Stimulated activated CD8-positive, alpha-beta memory T cell treated with anti-CD3 and anti-CD28 coated beads, Interleukin-4, amount 100 ng/mL, for 24 hours (primary cell): ENCODE measurements at regions not wholly inside any gene's neighbourhood (a gene's known extent, or its start where the extent isn't known, plus 50 kb on each side); places are given as distances from the start of the nearest gene placed in this dataset.

Source experiments
- DNase-seq: peaks from one replicate; pipeline ENCODE4 v3.0.0-alpha.2; 2020; ENCODE audit warnings: low read depth

- DNase-seq, result no peak
These were observed 651.6 kb downstream of the NPHP4 start for GRCh38 chr1:5340560-5341130.

GRCh38 chr1:5338466-5338865 is 653.8 kb downstream of the NPHP4 start:
- no peak for DNase-seq

GRCh38 chr1:5333291-5333690 is 658.9 kb downstream of the NPHP4 start:
- no peak for DNase-seq

- no peak for DNase-seq
These were observed 661.1 kb downstream of the NPHP4 start for GRCh38 chr1:5331101-5331500.

DNA sequence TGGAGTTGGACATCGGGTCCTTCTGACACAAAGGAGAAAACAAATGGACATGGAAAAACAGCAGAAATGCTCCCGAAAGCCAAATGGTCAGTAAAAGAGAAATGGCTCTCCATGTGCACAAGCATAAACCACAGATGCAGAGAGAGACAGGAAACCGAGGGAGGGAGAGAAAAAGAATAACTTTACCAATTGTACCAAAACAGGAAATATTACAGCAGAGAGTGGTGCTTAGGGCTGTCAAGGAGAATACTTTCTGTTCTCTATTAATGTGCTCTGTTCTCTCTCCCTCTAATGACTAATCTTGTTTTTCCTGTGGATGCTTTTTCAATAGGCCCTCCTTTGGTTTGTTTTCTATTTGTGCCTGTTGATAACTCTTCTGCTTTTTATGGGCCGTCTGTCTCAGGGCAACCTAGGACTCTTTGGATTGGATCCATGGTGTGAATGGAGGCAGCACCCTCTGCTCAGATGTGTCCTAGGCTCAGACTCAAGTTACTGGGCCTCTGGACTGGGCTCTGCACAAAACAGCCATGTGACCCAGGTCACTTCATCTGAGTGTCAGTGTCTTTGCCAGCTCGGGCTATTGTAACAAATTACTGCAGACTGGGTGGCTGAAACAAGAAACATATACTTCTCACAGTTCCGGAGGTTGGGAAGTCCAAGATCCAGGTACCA is 663.0 kb downstream of the NPHP4 start:
- DNase-seq, result no peak

DNA sequence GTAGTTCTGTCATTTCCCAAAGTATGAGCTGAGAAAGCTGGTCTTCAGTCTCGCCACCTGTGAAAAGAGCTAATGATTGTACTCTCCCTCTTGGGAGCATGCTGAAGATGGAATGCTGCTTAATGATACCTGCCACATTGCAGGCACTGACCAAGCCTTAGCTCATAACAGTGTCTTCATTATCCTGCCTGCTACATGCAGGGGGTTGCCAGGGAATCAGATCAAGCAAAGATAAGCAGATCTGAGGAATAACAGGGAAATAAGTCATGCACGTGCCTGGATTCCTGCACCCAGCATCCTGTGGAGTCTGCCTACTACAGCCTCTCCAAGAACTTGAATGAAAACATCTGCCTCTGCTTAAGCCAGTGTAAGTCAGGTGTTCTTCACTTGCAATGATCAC is 667.3 kb downstream of the NPHP4 start:
- no peak for DNase-seq

GRCh38 chr1:5318143-5318816 is 663.9 kb downstream of the AJAP1 start:
- no peak for DNase-seq

GRCh38 chr1:5317391-5317790 is 663.0 kb downstream of the AJAP1 start:
- no peak for DNase-seq

- no peak for DNase-seq
These were observed 658.5 kb downstream of the AJAP1 start for GRCh38 chr1:5312862-5313261.

GRCh38 chr1:5312293-5312674 is 657.9 kb downstream of the AJAP1 start:
- no peak for DNase-seq

DNA sequence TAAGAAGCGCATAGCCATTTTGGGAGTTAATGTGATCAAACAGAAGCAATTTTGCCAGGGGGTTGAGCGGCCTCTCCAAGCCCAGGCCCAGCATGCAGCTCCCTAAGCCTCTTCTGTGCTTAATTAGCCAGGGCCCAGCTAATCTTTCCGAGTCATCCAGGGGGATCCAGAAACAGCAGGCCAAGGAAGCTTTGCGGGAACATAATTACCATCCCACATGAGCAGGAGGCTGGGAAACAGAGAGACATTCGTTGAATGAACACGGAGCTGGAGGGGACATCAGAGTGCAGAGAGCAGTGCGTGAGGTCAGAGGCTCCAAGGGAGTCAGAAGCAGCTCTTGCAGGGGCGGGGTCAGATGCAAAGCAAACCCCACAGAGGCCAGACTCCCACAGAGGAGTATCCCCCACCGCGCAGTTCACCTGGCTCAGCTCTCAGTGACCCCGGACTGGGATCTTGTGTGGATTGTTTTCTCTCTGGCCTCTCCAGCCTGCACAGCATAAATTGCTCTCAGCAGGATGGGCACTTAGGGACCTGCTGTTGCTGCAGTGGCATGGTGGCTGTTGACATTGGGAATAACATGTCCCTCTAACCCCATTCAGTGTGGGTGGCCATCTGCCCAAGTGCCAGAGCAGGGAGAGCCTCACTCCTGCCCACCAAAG is 657.4 kb downstream of the AJAP1 start:
- DNase-seq, result no peak

DNA sequence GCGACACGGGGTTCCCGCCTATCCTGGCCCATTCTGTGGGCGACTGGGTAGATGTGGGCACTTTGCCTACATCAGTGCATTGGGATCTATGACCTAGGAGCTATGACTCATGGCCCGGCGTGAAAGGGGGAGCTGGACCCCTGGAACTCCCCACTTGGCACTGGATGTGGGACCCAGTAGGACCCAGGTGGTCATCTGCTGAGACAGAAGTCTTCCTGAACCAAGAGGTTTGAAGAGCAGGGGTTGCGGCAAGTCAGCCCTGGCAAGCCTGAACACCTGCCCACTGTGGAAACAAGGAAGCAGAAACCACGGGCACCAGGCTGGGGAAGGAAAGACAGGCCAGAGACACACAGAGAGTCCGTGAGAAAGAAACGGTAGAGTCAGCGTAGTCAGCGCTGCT is 656.7 kb downstream of the AJAP1 start:
- no peak for DNase-seq

DNA sequence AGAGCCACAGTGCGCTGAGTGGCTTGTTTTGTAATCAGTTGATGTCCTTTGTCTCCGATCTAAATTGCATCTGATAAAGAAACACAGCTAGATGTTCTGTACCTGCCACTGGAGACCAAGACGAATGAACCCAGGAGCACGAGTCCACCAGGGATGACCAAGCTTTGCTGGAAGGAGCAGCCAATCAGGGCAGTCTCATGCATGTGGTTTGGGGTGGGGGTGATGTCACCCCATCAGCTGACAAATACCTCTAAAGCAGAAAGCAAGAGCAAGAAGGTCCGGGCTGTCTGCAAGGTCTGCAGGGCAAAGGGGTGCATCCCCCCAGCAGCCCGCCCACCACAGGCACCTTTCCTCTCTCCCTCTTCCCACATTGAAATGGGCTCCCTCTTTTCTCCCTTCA is 653.8 kb downstream of the AJAP1 start:
- no peak for DNase-seq

GRCh38 chr1:5304702-5305101 is 650.3 kb downstream of the AJAP1 start:
- DNase-seq, result no peak

GRCh38 chr1:5298376-5298775 is 644.0 kb downstream of the AJAP1 start:
- no peak for DNase-seq

GRCh38 chr1:5297886-5298239 is 643.5 kb downstream of the AJAP1 start:
- DNase-seq, result no peak

DNA sequence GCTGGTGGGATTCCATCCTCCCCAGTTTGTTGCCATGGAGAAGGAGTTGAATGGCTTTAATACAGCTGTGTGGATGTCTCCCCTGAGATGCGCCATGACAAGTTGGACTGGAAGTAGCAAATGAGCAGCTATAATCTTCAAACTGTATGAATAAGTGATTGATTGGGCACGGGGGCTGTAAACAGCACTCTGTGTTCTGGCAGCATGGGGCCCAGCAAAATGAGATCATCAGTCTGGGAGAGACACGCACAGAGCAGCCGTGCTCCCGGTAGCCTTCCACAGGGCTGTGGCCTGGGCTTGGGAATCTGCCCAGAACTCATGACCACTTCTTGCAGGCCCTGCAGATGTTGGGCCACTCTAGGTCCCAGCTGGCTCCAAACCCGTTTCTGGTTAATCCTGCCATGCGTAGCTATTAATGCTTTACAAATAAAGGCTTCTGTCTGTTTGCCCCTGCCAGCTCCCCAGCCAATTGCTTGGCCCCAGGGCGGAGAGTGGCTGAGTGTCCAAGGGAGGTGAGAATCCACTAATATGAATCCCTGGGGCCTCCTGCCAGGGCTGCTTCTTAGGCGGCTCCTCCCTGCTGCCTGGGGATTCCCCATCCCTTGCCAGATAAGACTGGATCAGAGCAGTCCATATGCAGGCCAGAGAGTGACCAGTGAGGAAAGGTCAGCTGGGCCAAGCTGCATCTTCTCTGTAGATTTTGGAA is 642.9 kb downstream of the AJAP1 start:
- DNase-seq, result no peak

- no peak for DNase-seq
These were observed 642.3 kb downstream of the AJAP1 start for GRCh38 chr1:5296557-5297179.

GRCh38 chr1:5296095-5296494 is 641.7 kb downstream of the AJAP1 start:
- no peak for DNase-seq

GRCh38 chr1:5291889-5292288 is 637.5 kb downstream of the AJAP1 start:
- DNase-seq, result no peak

DNA sequence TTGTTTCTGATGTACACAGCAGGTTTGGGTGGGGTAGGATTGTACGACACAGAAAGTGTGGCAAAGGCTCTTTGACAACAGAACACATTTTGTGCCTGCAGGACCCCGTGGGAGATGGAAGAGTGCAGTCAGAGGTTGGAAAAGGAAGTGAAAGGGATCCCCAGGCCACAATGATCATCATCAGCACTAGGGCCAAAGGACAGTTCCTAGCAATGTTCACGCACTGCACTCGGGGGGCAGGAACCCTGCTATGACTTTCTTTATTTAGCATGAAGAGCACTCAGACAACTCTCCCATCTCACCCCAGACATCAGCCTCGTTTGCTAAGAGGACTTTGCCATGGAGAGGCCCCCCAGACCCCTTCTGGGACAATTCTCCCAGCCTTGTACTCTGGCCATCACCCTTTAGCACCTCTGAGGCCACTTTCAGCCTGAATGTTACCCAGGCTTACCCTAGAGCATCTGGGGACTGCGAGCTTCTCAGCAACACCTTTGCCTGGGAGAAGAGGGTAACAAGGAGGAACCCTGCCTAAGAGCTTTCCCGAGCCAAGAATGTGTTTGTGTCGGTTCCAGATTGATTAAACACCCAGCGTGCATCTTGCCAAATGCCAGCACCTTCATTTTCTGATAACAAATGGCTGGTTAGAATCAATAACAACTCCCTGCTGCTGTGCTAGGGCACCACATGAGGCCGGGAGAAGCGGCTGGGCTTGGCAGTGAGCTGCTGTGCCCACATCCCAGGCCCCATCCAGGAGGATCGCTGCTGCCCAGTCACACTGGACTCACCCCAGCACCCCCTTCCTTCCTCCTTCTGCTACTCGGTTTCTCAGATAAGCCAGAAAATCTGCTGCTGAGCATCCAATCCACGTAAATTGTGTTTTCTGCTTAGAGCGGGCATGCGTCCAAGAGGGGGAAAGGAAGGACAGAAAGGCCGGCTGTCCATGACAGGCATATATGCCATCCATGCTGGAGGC is 633.1 kb downstream of the AJAP1 start:
- DNase-seq, result no peak
